ENCODE measurements at regions not wholly inside any gene's neighbourhood (a gene's known extent, or its start where the extent isn't known, plus 50 kb on each side); places are given as distances from the start of the nearest gene placed in this dataset.

DNA sequence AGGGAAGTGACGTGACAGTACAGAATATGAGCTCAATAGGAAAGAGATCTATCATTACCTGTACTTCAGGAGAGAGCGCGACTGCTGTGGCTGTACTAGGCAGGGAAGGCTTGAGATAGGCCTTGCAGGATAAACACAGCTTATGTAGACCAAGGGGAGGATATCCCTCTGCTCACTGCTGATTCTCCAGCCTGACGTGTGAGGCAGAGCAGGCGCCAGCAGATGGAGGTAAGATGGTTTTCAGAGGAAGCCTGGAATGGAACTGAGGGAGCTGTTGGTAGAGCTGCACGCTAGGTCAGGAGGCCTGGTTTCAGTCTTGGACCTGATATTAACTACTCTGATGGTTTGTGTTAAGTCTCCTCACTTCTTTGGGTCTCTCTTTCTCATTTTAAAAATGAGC, 291.4 kb downstream of the YTHDC2 start:
- DNase-seq = no peak

DNA sequence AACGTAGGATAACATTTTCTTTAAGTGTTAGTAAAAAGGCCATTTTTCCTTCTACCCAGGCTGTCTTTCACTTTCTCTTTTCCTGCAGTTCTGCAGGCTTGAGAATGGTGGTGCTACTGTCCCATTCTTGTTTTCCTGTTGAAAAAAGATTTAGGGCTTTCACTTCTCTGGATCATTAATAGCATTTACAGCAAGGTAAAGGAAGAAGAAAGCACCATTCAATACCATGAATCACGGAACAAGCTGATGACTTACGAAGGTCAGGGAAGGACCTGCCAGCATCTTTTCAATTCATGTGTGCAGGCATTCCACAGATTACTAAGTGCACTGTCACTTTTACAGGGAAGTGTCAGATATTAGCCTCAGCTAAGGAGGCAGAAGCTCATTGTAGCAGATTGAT, 292.8 kb downstream of the YTHDC2 start:
- DNase-seq = no peak

DNA sequence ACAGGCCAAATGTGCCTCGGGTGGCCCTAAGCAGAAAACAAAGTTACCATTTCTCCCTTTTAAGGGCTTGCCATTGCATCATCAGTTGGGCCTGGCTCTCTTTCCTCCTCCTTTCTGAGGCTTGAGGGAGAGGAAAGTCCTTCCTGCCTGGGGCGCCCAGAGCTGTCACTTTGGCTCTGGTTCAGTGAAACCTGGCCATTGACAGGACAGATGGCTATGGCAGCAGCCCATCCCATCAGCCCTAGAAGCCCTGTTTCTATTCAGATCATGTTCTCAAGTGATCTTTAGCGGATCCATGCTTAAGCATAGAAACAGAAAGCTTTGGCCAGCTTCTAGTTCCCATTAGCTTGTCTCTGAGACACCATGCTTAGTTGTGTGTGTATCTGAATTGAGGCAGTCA, 293.4 kb downstream of the YTHDC2 start:
- DNase-seq = no peak

DNA sequence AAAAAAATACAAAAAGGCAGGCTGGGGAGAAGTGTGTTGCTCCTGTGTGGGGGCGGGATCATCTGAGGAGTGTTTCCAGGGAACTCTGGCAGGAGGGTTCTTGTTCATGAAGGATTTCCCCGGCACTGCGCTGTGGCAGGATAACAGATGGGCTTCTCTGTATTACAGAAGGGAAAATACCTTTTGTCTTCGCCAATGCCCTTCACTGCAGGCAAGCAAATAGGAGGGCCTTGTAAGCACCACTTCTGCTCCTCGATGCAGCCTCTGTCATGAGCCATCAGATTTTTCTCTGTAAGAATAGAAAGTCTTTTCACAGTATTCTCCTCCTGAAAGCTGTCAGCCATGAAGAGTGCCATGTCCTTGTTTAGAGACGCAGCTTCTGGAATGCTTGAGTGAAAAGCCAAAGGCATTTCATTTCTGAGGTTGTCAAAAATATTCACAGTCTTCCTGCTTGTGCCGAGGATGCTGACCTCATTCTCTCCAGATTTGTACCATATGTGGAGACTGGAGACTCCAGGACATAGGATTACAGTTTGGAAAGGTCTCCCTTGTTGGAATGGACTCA, 294.0 kb downstream of the YTHDC2 start:
- DNase-seq = no peak

DNA sequence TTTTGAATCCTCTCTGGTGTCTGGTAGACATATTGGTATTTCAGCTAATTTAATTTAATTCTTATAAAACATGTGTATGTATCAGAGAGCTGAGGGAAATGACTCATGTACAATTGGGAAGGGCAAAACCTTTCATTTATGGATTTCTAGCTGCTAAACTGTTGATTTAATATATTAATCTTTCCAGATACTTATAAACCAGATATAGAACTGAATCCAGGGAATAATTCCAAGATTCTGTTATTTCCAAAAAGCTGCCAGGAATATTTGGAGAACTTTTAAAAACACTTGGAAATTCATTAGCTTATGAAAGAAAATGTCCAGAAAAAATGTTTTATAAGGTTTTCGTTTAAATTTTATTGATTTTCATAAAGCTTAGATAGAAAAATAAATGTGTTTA, 295.5 kb downstream of the YTHDC2 start:
- no peak for DNase-seq

DNA sequence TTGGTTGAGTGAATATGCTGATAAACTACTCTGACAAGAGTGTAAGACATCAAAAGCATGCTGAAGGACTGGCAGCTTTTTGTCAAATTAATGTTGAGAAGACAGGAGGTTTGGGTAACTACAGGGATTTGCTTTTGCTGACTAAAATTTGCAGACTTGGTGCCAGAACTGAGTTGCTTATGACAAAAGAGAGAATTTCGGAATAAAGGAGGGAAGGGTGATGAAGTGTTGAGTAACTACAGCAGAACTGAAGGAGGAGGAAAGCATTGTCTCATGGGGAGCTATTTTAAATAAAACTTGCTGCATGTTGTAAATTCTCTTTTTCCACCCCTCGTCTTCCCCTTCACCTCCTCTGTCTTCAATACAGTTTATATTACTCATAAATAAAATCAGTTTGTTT, 296.1 kb downstream of the YTHDC2 start:
- no peak for DNase-seq

DNA sequence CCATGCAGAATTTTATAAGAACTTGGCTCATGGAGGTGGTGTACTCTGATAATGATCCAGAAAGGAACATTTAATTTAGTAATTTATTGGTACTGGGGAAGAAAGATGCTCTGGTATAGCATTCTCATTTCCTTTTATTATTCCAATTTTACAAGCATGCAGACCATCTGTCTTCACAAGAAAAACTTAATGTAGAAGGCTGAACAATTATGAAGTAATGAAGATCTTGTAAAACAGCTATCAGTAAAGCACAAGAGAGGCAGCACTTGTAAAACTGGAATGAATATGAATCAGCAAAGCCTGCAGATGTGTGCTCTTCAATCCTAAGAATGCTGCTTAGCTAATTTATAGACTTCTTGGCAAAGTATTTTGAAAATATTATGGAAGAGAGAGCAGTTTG, 300.0 kb downstream of the YTHDC2 start:
- DNase-seq = no peak

DNA sequence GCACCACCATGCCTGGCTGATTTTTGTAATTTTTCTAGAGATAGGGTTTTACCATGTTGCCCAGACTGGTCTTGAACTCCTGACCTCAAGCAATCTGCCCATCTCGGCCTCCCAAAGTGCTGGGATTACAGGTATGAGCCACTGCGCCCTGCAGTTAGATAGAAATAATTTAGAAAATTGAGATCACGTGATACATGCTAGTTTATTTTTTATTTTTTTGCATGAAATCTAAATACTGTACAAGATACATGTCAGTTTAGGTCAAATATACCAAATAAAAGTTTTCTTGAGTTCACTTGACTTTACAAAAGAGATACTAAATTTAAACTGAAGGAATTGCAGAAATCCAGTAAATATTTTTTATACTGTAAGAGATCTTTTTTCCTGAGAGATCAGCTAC, 304.2 kb downstream of the YTHDC2 start:
- DNase-seq = no peak

DNA sequence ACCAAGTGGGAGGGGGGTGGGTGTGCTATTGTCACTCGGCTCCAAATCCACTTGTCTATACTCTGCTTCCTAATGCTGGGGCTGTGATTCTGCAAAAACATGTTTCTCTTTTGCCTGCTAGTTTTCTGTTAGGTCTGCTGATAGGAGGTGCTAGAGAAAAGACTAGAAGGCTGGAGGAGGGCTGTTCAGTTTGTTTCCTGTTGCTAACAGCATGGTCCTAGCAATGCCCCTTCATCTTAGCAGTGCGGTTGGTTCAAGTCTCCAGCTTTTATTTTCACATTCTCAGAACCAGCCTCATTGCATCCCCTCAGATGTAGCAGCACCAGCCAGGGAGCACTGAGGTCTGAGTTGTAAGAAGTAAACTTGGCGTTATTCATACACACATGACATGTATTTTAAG, 310.2 kb downstream of the YTHDC2 start:
- no peak for DNase-seq

DNA sequence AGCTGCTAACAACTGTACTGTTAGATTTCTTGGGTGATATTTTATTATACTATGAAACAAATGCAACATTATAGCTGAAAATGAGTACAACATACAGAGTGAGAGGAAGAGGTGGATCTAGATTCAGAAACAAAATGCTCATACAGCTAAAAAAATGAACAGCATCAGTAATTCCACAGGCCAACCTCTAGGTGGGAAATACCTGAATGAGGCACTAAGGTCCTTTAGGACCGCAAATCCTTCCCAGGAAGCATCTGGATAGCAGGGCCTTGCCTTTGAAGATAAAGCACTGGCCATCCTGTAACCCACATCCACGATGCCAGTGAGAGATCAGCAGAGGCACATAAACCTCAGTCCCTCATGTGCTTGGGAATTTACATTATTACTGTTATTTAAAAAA, 310.8 kb downstream of the YTHDC2 start:
- DNase-seq = no peak

DNA sequence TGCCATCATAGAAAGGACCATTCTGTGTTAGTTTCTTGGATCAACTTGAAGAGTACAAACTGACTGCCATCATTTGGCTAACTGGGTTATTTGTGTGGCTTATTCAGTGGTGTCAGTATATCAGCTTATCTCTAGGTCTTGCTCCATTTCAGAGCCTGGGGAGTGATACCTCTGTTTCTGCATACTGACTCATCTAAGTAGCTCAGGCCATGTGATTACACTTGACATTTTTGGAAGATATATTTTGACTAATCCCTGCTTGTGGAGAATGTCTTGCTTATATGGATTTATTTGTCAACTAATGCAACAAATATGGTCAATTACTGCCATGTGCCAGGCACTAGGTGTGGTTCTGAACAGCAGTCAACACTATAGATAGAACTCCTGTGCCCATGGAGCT, 311.7 kb downstream of the YTHDC2 start:
- DNase-seq = no peak

DNA sequence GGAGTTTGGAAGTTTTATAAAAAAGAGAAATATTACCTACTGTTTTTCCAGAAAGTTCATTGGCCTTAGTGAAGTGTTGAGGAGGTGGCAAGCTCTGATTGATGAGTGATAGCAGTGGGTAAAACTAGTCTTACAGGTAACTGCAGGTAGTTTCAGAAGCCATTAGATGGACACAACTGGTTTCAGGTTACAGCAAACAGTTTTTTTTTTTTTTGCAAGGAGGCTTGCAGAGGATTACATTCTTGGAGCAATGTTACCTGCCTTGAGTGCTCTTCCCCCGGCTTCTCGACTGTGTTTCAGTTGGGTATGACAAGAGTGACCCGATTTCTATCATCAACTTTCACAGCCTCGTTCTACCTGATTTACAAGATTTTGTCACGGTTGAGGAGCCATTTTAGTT, 333.4 kb downstream of the YTHDC2 start:
- DNase-seq = no peak

DNA sequence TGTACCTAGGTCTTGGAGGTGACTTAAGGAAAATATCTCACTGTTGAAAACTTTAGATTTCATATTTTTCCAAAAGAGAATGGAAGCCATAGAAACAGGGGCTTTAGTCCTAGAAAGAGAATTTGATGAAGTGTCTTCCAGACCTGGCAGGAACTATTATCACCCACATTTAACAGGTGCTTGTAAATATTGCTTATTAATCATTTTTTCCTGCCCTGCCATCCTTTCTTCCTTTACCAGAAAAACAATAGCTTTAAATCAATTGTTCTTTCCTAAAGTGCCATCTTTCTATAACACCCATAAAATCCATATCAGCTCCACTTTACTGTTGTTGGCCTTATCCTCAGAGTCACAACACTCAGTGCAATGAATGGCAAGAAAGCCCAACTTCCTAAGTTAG, 350.9 kb downstream of the YTHDC2 start:
- DNase-seq = no peak

DNA sequence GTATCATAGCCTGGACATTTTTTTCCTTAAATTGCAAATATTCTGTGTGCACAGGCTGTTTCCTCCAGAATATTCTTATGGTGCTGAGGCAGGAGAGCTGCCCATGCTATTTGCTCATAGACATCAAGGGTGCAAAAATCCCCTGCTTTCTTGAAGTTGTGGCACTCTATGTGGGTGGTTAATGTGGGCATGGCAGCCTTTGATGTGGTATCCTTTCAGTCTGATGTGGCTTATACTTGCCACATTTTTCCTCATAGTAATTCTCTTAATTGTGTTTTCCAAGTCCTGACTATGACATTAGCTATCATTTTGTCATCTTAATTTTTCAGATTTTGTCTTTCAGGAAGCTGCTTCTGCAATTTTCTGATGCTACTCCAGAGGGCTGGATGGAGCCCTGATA, 353.3 kb downstream of the YTHDC2 start:
- DNase-seq = no peak

DNA sequence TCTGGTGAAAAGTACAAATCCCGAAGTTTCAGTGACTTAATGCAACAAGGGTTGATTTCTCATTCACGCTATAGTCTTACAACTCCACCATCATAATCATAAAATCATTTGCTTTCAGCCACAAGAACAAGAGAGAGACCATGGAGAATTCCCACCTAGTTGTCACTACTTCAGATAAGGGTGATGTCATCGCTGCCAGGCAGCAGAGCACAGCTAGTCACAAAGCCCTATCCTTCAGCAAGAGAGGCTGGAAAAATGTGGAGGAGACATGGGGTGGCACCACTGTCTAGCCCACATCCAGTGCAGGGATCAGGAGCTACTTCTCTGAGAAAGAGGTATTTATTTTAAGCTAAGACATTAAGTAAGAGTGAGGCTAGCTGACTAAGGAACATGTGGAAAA, 356.1 kb downstream of the YTHDC2 start:
- no peak for DNase-seq

DNA sequence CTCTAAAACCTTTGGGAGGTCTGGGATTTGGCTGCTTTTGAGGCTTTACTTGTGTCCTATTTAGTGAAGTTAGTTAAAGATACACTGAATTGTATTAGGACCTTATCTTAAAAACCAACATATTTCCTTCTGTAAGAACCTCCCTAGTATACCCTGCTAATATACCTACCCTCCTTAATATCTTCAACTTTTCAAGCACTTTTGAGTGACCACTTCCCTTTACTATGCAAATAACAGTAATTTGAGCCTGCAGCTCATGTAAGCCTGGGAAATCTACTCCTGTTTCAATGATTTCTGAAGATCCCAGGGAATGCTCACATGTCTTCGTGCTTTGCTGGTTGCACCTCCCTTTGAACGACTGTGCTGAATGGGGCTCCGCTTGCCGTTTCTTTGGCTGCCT, 358.5 kb downstream of the YTHDC2 start:
- DNase-seq = no peak

DNA sequence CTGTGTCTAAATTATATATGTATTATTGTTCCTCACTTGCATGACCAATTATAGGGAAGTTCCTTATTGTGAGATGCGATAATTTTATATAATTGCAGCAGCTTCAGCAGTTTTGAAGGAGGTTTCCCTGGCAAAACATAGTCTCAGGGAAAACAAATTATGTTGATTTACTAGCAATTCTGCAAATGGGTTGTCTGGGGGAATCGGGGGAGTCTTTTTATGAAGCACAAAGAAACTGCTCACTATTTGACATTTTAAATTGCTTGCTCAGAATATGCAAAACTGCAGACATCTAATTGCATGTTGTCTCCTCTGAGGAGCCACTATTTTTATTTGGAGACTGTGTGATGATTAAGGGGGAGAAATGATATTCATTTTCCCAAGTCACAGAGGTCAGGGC, 361.6 kb downstream of the YTHDC2 start:
- no peak for DNase-seq

DNA sequence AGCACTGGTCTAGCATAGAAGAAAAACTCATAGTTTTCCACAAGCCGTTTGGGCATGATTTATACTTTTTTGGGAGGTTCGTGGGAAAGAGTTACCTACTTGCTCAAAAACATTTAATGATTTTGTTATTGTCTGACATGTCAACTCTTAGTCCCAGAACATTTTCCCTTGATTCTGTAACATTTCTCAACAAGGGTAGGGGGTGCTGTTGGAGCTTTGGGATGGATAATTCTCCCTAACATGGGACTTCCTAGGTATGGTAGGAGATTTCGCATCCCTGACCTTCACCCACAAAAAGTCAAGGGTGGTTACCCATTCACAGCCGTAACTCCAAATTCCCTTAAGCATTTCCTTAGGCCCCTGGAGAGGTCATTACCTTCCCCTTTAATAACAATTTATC, 378.0 kb downstream of the YTHDC2 start:
- no peak for DNase-seq

DNA sequence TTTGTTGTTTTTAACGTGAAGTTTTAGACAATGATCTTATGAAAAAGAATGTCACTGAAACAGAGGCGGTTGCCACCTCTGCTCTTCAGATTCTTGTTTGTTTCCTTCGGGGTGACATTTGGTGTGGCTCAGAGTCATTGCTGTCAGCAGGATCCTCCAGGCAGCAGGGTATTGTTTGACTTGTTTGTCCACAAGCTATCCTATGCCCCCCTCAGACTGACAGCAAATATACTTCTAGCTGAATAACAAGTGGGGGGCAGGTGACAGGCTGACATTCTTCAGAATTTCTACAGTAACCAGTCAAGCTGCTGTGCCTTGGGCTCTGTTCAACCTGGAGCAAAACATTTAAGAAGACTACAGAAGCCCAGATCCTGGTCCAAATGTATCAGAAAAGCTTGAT, 383.3 kb downstream of the YTHDC2 start:
- no peak for DNase-seq

DNA sequence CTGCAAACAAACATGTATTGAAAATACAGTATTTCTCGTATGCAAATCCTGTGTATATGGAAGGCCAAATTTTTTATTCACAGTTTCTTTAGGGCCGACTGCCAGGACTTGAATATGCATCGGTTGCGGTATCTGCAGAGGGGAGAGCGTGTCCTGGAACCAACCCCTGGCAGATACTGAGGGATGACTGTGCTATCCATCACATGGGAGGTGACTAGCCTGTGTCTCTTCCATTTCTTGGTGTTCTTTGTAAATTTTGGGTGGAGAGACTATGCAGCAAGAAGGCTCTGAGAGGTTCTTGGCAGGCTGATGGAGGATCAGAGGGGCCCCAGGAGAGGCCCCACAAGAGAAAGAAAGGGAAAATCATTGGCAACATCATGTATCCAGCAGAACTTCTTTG, 384.3 kb downstream of the YTHDC2 start:
- no peak for DNase-seq

DNA sequence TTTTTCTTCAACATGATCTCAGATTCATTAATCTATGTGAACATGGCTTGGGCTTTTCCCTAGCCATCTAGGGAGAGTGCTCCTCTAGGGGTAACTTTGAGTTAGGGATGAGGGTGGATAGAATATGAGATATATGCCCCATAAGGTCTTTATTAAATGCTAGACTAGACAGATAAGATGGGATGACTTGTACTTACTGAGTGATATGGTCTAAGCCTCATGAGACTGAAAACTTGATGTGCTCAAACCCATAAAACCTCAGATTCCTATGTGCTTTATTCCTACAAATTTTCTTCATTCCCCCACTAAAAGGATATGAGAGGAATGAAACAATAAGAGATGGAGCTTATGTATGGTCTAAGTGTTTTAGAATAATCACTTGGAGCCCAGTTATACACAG, 386.6 kb downstream of the YTHDC2 start:
- no peak for DNase-seq

DNA sequence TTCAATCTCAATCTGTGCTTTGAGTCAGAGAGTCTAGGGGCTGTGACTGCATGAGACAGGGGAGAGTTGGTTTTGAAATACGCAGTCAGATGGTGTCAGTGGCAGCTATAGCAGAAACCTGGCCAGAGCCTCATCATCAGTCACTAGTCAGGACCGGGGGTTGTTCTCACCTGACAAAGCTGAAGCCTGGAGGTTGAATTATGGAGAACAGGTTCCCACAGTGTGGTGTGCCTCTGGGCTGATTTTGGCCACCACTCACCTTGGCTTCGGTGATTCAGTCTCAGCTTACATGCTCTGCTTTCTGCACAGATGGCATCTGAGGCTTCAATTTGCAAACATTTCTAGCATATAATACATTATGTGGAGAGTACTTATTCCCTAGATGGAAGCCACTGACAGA, 387.3 kb downstream of the YTHDC2 start:
- DNase-seq = no peak

DNA sequence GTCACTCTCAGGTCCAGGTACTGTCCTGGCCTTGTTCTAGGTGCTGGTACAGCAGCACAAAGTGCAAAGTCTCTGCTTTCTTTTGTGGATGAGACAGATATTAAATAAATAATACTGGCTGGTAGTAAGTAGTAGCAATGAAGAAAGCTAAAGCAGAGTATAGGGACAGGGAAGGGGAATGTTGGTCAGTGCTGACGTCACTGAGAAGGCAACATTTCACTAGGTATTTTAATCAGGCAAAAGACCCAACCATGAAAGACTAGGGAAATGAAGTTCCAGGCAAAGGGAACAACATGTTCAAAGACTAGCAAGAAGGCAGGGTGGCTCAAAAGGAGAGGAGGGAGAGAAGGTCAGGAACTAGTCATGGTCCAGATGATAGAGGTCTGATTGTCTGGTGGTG, 388.2 kb downstream of the YTHDC2 start:
- DNase-seq = no peak

DNA sequence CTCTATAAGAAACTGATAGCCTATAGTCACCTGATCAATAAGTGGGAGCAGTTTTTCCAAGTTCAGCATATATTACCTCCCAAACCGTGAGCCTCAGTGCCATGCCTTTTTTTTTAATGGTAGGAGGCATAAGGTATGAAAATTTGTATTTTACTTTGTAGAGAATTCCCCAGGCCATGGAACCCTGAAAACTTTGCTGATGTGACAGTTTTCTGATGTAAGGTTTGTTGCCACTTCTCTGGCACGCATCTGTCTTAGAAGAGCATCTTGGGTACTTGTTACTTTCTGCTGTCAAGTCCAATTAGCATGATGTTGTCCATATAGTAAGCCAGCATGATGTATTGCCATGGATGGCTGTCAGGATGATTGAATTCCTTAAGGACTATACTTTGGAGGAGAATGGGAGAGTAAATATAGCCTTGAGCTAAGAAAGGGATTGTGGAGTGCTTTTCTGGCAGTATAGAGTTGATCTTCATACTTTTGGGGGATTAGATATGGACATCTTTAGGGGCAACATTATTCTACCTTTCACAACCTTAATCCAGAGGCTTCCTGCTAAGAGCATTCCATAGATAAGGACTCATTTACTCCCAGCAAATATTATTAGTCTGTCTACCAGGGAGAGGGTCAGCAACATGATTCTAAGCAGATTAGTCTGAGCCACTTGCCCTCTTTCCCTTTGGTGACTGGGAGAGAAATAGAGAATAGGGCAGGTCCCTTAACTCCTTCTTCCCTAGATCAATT, 389.6 kb downstream of the YTHDC2 start:
- no peak for DNase-seq

DNA sequence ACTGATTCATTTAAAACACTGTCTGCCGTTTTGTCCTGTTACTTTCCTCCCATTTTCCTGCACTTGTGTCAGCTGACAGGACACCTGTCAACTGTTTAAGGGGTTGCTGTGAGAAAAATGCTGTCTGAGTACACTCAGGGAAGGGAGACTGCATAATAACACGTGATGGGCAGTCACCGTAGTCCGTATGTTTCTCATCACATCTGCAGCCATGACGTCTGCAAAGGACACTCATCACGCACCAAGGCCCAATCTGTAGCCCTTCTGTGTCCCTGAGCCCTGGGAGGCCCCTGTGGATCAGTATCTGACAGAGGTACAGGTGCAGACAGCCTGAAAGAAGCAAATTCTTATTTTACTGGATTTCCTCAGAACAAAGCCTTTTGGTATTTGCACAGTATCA, 396.3 kb downstream of the YTHDC2 start:
- DNase-seq = no peak

Measured in CD4-positive, alpha-beta T cell treated with Interleukin-1 beta for 1 hour (primary cell).